OCI-LY1 (cell line): ENCODE measurements at regions not wholly inside any gene's neighbourhood (a gene's known extent, or its start where the extent isn't known, plus 50 kb on each side); places are given as distances from the start of the nearest gene placed in this dataset.

Experiments used
- H2AFZ ChIP-seq: fragments of 200-600 bp; sonication (generic), shearing (Covaris generic); 2 replicates; pipeline ENCODE4 v1.6.0; 2014; ENCODE audit warnings: antibody characterized with exemption, mild to moderate bottlenecking, low read length
- H3F3A ChIP-seq: fragments of 200-600 bp; sonication (generic), shearing (Covaris generic); 2 replicates; pipeline ENCODE4 v1.6.0; 2014; ENCODE audit warnings: mild to moderate bottlenecking, antibody characterized with exemption, low read length, moderate library complexity; ENCODE audit not compliant: insufficient read depth
- H3K27ac ChIP-seq: fragments of 200-600 bp; sonication (generic); 2 replicates; pipeline ENCODE4 v1.5.1; 2014; ENCODE audit warnings: low read length, mixed run types, mild to moderate bottlenecking, low read depth; ENCODE audit not compliant: poor library complexity, severe bottlenecking
- H3K27me3 ChIP-seq: fragments of 200-600 bp; sonication (generic); 2 replicates; pipeline ENCODE4 v1.6.0; 2014; ENCODE audit warnings: antibody characterized with exemption, mild to moderate bottlenecking, low read length, moderate library complexity; ENCODE audit not compliant: insufficient read depth
- H3K36me3 ChIP-seq: fragments of 200-600 bp; sonication (generic); 2 replicates; pipeline ENCODE4 v1.6.1; 2014; ENCODE audit warnings: mild to moderate bottlenecking, antibody characterized with exemption, low read length, moderate library complexity, mixed read lengths; ENCODE audit not compliant: insufficient read depth
- H3K4me1 ChIP-seq: fragments of 200-600 bp; sonication (generic); 2 replicates; pipeline ENCODE4 v1.5.1; 2014; ENCODE audit warnings: mild to moderate bottlenecking, low read length, moderate library complexity; ENCODE audit not compliant: insufficient read depth, severe bottlenecking
- H3K4me2 ChIP-seq: fragments of 200-600 bp; sonication (generic), shearing (Covaris generic); 2 replicates; pipeline ENCODE4 v1.6.1; 2014; ENCODE audit warnings: low read length
- H3K4me3 ChIP-seq: fragments of 200-600 bp; sonication (generic); 2 replicates; pipeline ENCODE4 v1.5.1; 2014; ENCODE audit warnings: low read length, low read depth, mild to moderate bottlenecking, mixed read lengths; ENCODE audit not compliant: poor library complexity, severe bottlenecking
- H3K79me2 ChIP-seq: fragments of 200-600 bp; shearing (Covaris generic); 2 replicates; pipeline ENCODE4 v1.6.1; 2016; ENCODE audit warnings: mixed run types, low read length, mixed read lengths; ENCODE audit not compliant: insufficient read depth
- H3K9ac ChIP-seq: fragments of 200-600 bp; sonication (generic), shearing (Covaris generic); 2 replicates; pipeline ENCODE4 v1.6.1; 2014; ENCODE audit warnings: mild to moderate bottlenecking, low read length, mixed read lengths
- H3K9me2 ChIP-seq: fragments of 200-600 bp; sonication (generic), shearing (Covaris generic); 2 replicates; pipeline ENCODE4 v1.6.1; 2014; ENCODE audit warnings: low read depth, mild to moderate bottlenecking, low read length, mixed read lengths
- H3K9me3 ChIP-seq: fragments of 200-600 bp; shearing (Covaris generic); 2 replicates; pipeline ENCODE4 v1.6.1; 2014; ENCODE audit warnings: low read length, mixed read lengths
- H4K20me1 ChIP-seq: fragments of 200-600 bp; sonication (generic), shearing (Covaris generic); 2 replicates; pipeline ENCODE4 v1.6.0; 2016; ENCODE audit warnings: mild to moderate bottlenecking, low read length; ENCODE audit not compliant: insufficient read depth
- CTCF ChIP-seq: fragments of 200-600 bp; sonication (generic), shearing (Covaris generic); IDR thresholded peaks from 2 replicates; pipeline ENCODE4 v1.5.1; 2017; ENCODE audit warnings: mild to moderate bottlenecking, antibody characterized with exemption, low read length, moderate library complexity, mixed read lengths
- EZH2 ChIP-seq: fragments of 200-600 bp; sonication (generic), shearing (Covaris generic); IDR thresholded peaks from 2 replicates; pipeline ENCODE4 v1.8.0; 2017; ENCODE audit warnings: borderline replicate concordance, mixed run types, mild to moderate bottlenecking, antibody characterized with exemption, low read length, moderate library complexity, mixed read lengths

GRCh38 chr7:24152356-24152755 lies 131.6 kb upstream of the NPY start:
- no peak overlapping the region for H2AFZ ChIP-seq
- no peak overlapping the region for H3K27ac ChIP-seq
- no peaks in the 10 kb centered on the region for H3F3A ChIP-seq

GRCh38 chr7:24152877-24153472 lies 131.0 kb upstream of the NPY start:
- Histone ChIP-seq H3K9me3 (no peaks in the 10 kb centered on the region), H3F3A (no peaks in the 10 kb centered on the region), H3K4me1 (no peaks in the 10 kb centered on the region), H4K20me1 (no peaks in the 10 kb centered on the region), H3K4me3 (no peak overlapping the region), H3K4me2 (no peak overlapping the region), H3K27me3 (no peaks in the 10 kb centered on the region), H3K27ac (no peak overlapping the region), H2AFZ (no peak overlapping the region), H3K9me2 (no peaks in the 10 kb centered on the region), H3K36me3 (no peaks in the 10 kb centered on the region), H3K9ac (no peak overlapping the region), H3K79me2 (no peaks in the 10 kb centered on the region)
- no peak for TF ChIP-seq EZH2
- TF ChIP-seq CTCF: no peak

More at GRCh38 chr7:24152356-24152755, 131.6 kb upstream of the NPY start:
- Histone ChIP-seq H3K36me3 (no peaks in the 10 kb centered on the region), H3K9me2 (no peaks in the 10 kb centered on the region), H3K9me3 (no peaks in the 10 kb centered on the region), H3K27me3 (no peaks in the 10 kb centered on the region), H3K4me2 (no peak overlapping the region), H3K4me3 (no peak overlapping the region), H3K79me2 (no peaks in the 10 kb centered on the region), H3K9ac (no peak overlapping the region), H4K20me1 (no peaks in the 10 kb centered on the region), H3K4me1 (no peaks in the 10 kb centered on the region)
- TF ChIP-seq CTCF (no peak), EZH2 (no peak)

GRCh38 chr7:24157666-24158065 lies 126.3 kb upstream of the NPY start:
- no peaks in the 10 kb centered on the region for H3K9me3 ChIP-seq

More at GRCh38 chr7:24157666-24158065, 126.3 kb upstream of the NPY start:
- Histone ChIP-seq H3K27me3 (no peaks in the 10 kb centered on the region), H3K27ac (no peak overlapping the region), H3F3A (no peaks in the 10 kb centered on the region), H4K20me1 (no peaks in the 10 kb centered on the region), H3K9me2 (no peaks in the 10 kb centered on the region), H3K9ac (no peak overlapping the region), H3K36me3 (no peaks in the 10 kb centered on the region), H3K4me2 (no peak overlapping the region), H3K79me2 (no peaks in the 10 kb centered on the region), H3K4me3 (no peak overlapping the region), H3K4me1 (no peaks in the 10 kb centered on the region), H2AFZ (no peak overlapping the region)
- TF ChIP-seq EZH2: no peak
- TF ChIP-seq CTCF: no peak
